NCI-H345 treated with DMSO at 0.1 percent for 48 hours (cell line): ENCODE measurements at regions not wholly inside any gene's neighbourhood (a gene's known extent, or its start where the extent isn't known, plus 50 kb on each side); places are given as distances from the start of the nearest gene placed in this dataset.

Source experiments
- DNase-seq: peaks from one replicate; lab custom pipeline; 2025; ENCODE audit not compliant: unreplicated experiment; lab: John Stamatoyannopoulos, UW

GRCh38 chr1:218573925-218574324, 228.8 kb downstream of the TGFB2 start:
- DNase-seq: no peak

DNA sequence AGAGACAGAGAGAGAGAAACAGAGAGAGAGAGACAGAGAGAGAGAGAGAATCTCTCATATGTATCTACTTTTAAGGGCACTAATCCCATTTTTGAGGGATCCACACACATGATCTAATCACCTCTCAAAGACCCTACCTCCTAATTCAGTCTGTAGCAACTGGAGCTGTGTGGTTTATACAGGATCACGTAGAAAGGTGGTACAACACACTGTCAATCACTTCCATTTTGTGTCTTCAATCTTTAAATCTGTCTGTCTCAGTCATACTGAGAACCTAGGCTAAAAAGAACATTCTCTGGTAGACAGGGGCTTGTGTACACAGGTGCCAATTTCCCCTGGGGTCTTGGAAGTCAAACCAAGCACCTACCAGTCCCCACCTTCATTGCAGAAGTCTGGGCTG, 229.9 kb downstream of the TGFB2 start:
- no peak for DNase-seq

- no peak for DNase-seq
These were observed 230.7 kb downstream of the TGFB2 start for GRCh38 chr1:218575856-218576255.

DNA sequence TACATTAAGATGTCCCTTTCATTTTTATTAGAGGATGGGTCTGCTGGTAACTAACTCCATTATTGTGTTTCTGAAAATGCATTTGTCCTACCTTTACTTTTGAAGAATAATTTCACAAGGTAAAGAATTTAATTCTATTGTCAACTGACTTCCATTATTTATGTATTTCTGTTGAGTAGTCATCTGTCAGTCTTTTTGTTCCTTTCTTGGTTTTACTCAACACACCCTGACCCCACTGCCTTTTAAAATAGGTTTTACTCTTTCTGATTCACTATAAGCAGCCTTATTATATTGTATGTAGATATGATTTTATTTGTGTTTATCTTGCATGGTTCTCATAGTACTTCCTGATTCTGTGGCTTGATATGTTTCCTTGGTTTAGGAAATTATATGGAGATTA, 237.5 kb downstream of the TGFB2 start:
- DNase-seq: no peak

- DNase-seq: no peak
These were observed 239.5 kb downstream of the TGFB2 start for GRCh38 chr1:218584418-218585155.

GRCh38 chr1:218585511-218586184, 240.5 kb downstream of the TGFB2 start:
- no peak for DNase-seq

DNA sequence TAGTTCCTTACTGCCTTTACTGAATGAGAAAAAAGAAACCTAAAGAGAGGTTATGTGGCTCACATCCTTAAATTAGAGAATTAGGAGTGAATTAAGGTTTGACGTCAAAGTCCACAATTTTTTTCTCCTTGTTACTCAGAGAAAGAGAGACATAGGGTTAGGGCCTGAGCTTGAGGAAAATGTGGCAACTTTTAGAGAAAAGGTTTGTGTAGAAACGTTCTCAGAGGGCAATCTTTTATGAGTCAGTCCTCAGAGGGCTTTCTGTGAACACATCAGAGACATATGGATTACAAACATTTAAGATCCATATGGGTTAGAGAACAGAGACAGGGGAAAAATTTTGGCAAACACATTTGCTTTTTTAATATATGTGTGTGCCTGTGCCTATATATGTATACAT, 242.8 kb downstream of the TGFB2 start:
- no peak for DNase-seq

DNA sequence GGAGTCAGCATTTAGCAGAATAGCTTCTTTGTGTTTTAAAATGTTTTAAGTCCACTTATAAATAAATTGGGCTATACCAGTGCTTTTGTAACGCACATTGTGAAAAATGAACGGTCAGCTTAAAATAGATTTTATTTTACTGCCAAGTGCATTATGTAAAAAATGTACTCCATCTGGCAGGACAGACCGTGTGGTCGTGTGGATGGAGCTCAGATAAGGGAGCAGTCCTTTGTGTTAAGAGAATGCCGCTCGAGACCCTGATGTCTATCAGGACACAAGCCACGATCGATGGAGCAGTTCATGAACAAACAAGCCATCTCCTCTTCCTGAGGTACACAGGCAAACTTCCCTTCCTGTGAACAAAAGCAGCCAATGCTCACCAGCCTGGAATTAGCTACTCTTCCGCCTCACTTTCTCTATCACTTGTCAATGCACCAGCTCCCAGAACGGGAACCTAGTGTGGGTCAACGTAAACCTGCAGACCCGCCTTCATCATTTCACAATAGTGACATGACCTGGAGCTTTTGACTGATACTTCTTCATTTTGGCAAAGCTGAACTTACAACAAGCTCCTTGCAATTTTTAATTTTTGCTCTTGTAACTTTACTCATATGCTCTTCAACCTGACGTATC, 243.5 kb downstream of the TGFB2 start:
- no peak for DNase-seq

- no peak for DNase-seq
These were observed 244.4 kb downstream of the TGFB2 start for GRCh38 chr1:218589487-218589886.

DNA sequence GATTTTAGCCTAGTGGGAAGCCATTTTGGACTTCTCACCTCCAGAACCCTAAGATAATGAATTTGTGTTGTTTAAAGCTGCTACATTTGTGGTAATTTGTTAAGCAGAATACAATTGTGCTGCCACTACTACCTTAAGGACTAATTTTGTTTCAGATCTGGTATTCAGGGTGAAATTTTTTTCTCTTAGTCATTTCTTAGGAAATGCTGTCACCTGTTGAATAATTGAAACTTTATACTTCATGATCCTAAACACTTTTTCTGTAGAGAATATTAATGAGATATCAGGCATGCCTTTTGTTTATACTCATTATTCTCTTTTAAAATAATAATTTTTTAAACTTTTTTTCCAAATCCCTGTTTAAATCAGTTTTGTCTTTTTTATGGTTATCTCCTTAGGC, 246.8 kb downstream of the TGFB2 start:
- DNase-seq: no peak

DNA sequence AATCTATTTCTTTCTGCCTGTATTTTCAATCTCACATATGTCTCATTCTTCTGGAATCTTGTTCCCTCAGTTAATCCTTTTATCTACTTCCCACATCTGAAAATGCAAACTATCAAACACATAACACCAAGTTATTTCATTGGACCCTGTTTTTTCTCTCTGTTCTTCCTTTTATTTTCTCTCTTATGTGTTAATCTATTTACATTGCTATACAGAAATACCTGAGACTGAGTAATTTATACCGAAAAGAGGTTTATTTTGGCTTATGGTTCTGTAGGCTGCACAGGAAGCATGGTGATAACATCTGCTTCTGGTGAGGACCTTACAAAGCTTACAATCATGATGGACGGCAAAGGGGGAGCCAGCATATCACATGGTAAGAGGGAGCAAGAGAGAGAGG, 247.6 kb downstream of the TGFB2 start:
- DNase-seq: no peak

DNA sequence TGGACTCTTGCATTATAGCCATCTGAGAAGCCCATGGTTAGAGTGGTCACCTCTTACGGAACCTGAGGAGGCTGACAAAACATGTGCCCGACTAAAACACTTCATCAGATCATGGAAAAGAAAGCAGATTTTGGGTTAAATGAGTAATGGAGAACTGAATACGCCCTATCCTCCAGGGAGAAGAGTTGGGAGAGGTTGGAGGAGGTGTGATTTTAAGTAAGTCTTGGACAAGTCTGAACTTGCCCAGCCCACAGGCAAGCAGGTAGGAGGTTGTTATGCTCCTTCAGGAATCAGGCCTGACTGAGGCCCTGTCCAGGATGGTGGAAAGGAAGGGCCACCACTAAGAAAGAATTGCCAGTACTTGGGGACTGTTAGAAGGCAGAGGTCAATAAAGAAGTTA, 255.8 kb downstream of the TGFB2 start:
- DNase-seq: no peak

DNA sequence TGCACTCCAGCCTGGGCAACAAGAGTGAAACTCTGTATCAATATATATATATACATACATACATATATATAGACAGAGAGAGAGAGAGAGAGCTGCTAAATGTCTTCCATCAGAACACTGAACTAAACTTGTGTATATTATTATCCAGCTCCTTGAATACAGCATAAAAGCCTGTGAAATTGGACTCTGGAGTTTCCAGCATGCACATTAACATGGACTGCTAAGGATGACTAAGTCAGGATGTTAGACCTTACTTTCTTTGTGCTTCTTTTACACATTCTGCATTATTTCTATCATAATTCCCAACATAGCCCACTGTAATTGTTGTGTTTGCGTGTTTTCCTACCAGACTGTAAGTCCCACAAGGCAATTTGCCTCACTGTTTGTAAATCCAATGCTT, 259.1 kb downstream of the TGFB2 start:
- no peak for DNase-seq

DNA sequence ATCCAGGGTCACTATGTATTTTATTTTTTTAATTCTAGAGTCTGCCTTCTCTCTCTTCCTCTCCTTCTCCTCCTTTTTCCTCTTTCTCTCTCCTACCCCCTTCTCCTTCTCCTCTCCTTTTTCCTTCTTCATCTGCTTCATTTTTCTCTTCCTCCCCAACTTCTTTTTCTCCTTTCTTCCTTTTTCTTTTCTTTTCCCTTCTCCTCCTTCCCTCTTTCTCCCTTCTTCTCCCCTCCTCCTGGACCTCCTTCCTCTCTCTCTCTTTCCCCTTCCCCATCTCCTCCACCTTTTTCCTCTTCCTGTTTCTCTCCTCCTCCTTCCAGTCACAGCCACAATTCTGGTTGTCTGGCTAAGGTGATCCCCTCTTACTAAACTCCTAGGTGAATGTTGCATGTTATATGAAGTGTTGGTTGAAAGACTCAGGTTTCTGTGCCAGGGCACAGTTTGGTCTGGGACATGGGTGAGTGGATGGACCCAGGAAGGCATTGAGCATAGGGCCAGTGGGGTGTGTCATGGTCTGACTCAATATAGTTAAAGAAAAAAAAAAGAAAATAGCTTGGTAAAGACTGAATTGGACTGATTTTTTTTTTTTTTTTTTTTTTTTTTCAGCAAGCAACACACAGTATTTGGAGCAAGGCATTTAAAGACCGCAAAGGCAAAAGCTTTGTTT, 266.9 kb downstream of the TGFB2 start:
- DNase-seq: no peak

DNA sequence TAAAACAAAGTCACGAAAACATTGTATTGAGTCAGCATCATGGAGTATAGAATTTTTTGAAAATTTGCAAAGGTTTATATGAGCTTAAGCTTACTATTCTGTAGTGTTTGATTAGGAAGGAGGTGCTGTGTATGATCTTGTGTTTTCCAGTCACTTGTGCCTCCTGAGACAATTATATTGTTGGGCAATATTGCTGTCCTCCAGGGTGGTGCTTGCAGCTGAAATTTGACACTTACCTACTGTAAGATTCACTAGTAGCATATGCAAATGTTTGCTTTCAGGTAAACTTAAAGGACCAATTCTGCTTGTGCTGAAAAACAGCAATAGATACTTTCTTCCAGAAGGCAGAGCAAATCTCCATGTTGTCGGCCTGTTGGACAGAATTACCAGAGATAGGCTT, 268.0 kb downstream of the TGFB2 start:
- DNase-seq: peak; percentile 33

DNA sequence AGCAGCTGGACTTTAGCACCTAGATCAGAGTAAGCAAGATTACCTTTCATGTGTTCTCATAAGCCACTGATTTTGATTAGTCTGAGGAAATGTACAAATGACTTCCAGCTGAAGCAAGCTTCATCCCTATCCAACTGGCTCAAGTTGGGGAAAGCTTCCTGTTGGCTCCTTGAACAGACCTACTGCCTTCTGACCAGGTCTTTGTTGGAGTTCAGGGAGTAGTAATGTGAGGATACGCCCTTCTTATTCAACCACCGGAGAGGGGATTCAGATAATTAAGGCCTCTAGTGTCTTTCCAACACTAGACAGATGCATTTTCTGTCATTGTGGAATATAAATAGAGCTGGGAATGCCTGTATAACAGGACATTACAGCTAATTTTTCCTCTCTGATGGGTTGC, 268.9 kb downstream of the TGFB2 start:
- DNase-seq: no peak

DNA sequence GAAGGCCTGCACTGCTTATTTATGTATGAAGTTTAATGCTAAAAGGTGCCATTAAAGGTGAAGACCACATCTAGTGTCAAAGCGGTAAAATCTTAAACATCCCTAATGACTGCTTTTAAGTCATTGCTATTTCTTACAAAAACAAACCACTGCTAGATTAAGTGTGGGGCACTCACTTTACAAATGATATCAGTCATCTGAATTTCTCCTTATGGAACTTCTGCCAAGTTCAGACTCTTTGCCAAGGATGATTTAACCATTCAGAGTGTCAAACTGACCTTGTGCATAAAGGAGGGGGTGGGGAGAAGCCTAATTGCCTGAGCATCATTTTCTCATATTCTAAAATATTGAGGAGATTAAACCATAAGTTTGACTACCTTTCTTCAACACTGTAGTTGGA, 271.5 kb downstream of the TGFB2 start:
- no peak for DNase-seq

DNA sequence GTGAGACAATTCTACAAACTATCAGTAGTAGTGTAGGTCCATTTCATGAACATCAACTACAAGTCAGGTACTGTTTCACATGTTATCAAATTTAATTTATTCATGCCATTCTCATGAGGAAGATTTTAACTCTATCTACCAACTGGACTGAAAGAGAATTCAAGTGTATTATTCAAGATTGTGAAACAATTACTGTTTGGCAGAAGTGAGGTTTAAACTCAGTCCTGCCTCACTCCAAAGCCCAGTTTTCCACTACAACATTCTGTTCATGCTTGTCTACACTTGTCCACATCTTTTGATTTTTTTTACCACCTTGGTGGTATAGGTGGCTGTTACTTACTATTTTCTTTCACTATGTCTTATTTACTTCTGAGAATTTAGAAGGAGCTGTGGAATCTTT, 272.9 kb downstream of the TGFB2 start:
- DNase-seq: no peak

GRCh38 chr1:218620956-218621355, 275.8 kb downstream of the TGFB2 start:
- DNase-seq: no peak

GRCh38 chr1:218624052-218624451, 278.9 kb downstream of the TGFB2 start:
- no peak for DNase-seq

GRCh38 chr1:218625393-218625792, 280.3 kb downstream of the TGFB2 start:
- DNase-seq: no peak
